C1 segment of cervical spinal cord (tissue), 14 donors: ENCODE measurements at regions not wholly inside any gene's neighbourhood (a gene's known extent, or its start where the extent isn't known, plus 50 kb on each side); places are given as distances from the start of the nearest gene placed in this dataset.
"Not testable (repeated sequence)": the region's sequence is repeated elsewhere in the genome, so short reads cannot be mapped to it uniquely, and the experiment has no call there.

Source experiments
- DNase-seq, 14 donors: peaks; one replicate each; lab custom pipeline; 2025; lab: John Stamatoyannopoulos, UW

GRCh38 chr1:47593598-47594285 lies 155.9 kb downstream of the FOXD2 start:
- no peak for DNase-seq

- DNase-seq, result no peak
Observed at GRCh38 chr1:47594627-47595026, 156.8 kb downstream of the FOXD2 start.

GRCh38 chr1:47596328-47596727 lies 158.5 kb downstream of the FOXD2 start:
- no peak for DNase-seq

- no peak for DNase-seq
Observed at GRCh38 chr1:47598357-47598756, 160.5 kb downstream of the FOXD2 start.

GRCh38 chr1:47599777-47600176 lies 161.9 kb downstream of the FOXD2 start:
- no peak for DNase-seq

GRCh38 chr1:47602491-47602890 lies 164.6 kb downstream of the FOXD2 start:
- DNase-seq, result not testable (repeated sequence)

- DNase-seq, result not testable (repeated sequence)
Observed at GRCh38 chr1:47604869-47605268, 167.0 kb downstream of the FOXD2 start.

GRCh38 chr1:47608296-47608875 lies 170.5 kb downstream of the FOXD2 start:
- no peak for DNase-seq

GRCh38 chr1:47611992-47612391 lies 174.1 kb downstream of the FOXD2 start:
- no peak for DNase-seq

GRCh38 chr1:47612819-47613218 lies 175.0 kb downstream of the FOXD2 start:
- DNase-seq, result no peak

GRCh38 chr1:47616036-47616435 lies 178.2 kb downstream of the FOXD2 start:
- DNase-seq, result no peak

- no peak for DNase-seq
Observed at GRCh38 chr1:47616906-47617305, 179.1 kb downstream of the FOXD2 start.

- no peak for DNase-seq
Observed at GRCh38 chr1:47617381-47618221, 179.8 kb downstream of the FOXD2 start.

- no peak for DNase-seq
Observed at GRCh38 chr1:47618222-47618720, 180.4 kb downstream of the FOXD2 start.

GRCh38 chr1:47618830-47619229 lies 181.0 kb downstream of the FOXD2 start:
- DNase-seq, result no peak

GRCh38 chr1:47621483-47621882 lies 183.6 kb downstream of the FOXD2 start:
- no peak for DNase-seq

- DNase-seq, result no peak
Observed at GRCh38 chr1:47621977-47622376, 184.1 kb downstream of the FOXD2 start.

GRCh38 chr1:47622776-47623556 lies 185.1 kb downstream of the FOXD2 start:
- DNase-seq, result no peak

GRCh38 chr1:47623557-47623940 lies 185.7 kb downstream of the FOXD2 start:
- DNase-seq, result no peak

GRCh38 chr1:47624531-47624930 lies 186.7 kb downstream of the FOXD2 start:
- no peak for DNase-seq

- DNase-seq, result no peak
Observed at GRCh38 chr1:47627016-47627415, 189.2 kb downstream of the FOXD2 start.
